Lower leg skin (tissue), 4 donors: ENCODE measurements at regions not wholly inside any gene's neighbourhood (a gene's known extent, or its start where the extent isn't known, plus 50 kb on each side); places are given as distances from the start of the nearest gene placed in this dataset.

Experiments
- DNase-seq, 2 donors: peaks; one replicate each; pipeline ENCODE4 v3.0.0-alpha.2; 2019; ENCODE audit warnings: low spot score in 2 of 2
- H3K4me3 ChIP-seq: fragments of 200-600 bp; sonication (generic); 2 replicates; pipeline ENCODE4 v1.5.1; 2017; ENCODE audit warnings: mild to moderate bottlenecking, low read depth; ENCODE audit not compliant: poor library complexity, severe bottlenecking
- POLR2A ChIP-seq, 2 donors: fragments of 450-650 bp; IDR thresholded peaks; one replicate each; pipeline ENCODE4 v1.6.1; 2016 to 2017; ENCODE audit warnings: antibody characterized with exemption in 2 of 2, mild to moderate bottlenecking in 1 of 2, moderate library complexity in 1 of 2
- WGBS, 2 donors: methylation state at CpG; one replicate each; pipeline ENCODE4 v1.1.5; 2018; 5-methylcytosine and 5-hydroxymethylcytosine counted together
- intact Hi-C: fragments of 100-400 bp; cut with DNase I; formaldehyde crosslinking; loops from one replicate; pipeline ENCODE4 v1.15.0; 2023; ENCODE audit warnings: low total_unique reads
- TF ChIP-seq, protein P1 (sequence below), 3 donors: fragments of 450-650 bp; IDR thresholded peaks; one replicate each; pipeline ENCODE4 v1.5.1; 2016; ENCODE audit warnings: antibody characterized with exemption in 3 of 3, mild to moderate bottlenecking in 3 of 3, moderate library complexity in 2 of 3

DNA sequence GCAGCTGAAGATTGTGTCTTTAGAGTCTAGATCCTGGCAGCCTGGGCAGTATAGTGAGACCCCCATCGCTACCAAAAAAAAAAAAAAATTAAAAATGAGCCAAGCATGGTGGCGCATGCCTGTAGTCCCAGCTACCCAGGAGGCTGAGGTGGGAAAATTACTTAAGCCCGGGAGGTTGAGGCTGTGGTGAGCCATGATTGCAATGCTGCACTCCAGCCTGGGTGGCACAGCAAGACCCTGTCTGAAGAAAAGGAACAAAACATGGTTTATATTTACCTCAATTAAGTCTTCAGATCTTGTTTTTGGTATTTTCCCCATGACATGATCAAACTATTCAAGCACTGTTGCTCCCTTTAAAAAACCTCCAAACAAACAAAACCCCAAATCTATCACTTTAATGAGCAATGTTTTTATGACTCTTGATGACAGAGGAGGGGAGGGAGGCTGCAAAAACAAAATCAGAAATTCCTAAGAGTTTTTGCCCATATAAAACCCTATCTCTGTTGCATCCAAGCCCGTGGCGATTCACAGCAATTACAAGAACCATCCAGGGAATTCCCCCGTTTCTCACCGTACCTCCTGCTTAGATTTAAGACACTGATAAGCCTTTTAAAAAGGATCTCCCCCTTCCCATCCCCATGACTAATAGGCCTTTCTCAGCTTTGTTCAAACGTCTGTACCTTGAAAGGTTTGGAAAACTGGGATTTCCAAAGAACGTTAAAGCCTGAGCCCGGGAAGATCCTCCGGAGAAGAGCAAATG lies 259.9 kb downstream of the BMP7 start:
- H3K4me3 ChIP-seq, result no peak overlapping the region
- no peak for DNase-seq
- TF ChIP-seq, protein P1, sequence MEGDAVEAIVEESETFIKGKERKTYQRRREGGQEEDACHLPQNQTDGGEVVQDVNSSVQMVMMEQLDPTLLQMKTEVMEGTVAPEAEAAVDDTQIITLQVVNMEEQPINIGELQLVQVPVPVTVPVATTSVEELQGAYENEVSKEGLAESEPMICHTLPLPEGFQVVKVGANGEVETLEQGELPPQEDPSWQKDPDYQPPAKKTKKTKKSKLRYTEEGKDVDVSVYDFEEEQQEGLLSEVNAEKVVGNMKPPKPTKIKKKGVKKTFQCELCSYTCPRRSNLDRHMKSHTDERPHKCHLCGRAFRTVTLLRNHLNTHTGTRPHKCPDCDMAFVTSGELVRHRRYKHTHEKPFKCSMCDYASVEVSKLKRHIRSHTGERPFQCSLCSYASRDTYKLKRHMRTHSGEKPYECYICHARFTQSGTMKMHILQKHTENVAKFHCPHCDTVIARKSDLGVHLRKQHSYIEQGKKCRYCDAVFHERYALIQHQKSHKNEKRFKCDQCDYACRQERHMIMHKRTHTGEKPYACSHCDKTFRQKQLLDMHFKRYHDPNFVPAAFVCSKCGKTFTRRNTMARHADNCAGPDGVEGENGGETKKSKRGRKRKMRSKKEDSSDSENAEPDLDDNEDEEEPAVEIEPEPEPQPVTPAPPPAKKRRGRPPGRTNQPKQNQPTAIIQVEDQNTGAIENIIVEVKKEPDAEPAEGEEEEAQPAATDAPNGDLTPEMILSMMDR (IDR thresholded peaks at IDR 0.05), result no peak
- TF ChIP-seq POLR2A (IDR thresholded peaks at IDR 0.05), result no peak
- intact Hi-C loops, result no loop called here
- 32 to 34% methylated on average over 11 of the region's 11 CpGs for WGBS, 2 donors

DNA sequence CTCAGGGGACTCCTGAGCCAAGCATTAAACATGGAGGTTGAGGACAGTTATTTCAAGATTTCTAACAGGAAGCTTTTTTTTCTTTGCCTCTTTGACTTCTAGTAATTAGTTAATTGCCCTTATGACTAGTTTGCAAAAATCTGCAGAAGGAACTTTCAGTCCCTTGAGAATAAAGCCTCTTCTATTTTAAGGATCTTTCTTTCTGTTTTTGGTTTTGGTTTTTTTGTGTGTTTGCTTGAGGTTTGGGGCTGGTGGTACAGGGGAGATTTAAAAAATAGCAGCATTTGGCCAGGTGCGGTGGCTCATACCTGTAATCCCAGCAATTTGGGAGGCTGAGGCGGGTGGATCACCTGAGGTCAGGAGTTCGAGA lies 259.3 kb downstream of the BMP7 start:
- DNase-seq, result no peak
- no peak overlapping the region for H3K4me3 ChIP-seq
- intact Hi-C loops, result no loop called here
- WGBS, 2 donors, result 76 to 82% methylated on average over 3 of the region's 3 CpGs
- TF ChIP-seq POLR2A (IDR thresholded peaks at IDR 0.05), result no peak
- TF ChIP-seq, protein P1 (IDR thresholded peaks at IDR 0.05), result no peak

DNA sequence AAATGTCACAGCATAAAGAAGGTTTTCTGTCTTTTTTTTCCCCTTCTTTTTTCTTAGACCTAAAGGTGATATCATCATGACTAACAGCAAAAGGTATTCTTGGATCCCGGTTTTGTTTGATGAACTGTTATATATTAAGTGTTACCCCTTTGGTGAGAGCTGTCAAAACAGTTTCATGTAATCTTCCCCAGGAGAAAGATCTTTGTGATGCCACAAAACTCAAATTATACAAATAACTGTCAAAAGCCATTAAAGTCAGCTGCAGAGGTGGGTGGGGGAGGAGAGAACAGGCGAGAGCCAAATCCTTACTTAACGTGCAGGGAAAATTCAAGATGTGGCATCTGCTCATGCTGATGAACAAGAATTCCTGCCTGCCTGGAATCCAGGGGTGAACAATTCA lies 258.2 kb downstream of the BMP7 start:
- intact Hi-C loops, result no loop called here
- no peak for DNase-seq
- no peak overlapping the region for H3K4me3 ChIP-seq
- 23 to 37% methylated on average over 3 of the region's 3 CpGs for WGBS, 2 donors
- TF ChIP-seq, protein P1 (IDR thresholded peaks at IDR 0.05), result no peak
- no peak for TF ChIP-seq POLR2A (IDR thresholded peaks at IDR 0.05)

- no peak for DNase-seq
- intact Hi-C loops, result no loop called here
- no peak overlapping the region for H3K4me3 ChIP-seq
- TF ChIP-seq, protein P1 (IDR thresholded peaks at IDR 0.05), result no peak
- TF ChIP-seq POLR2A (IDR thresholded peaks at IDR 0.05), result no peak
- 80 to 90% methylated on average over 3 of the region's 3 CpGs for WGBS, 2 donors
Measured at GRCh38 chr20:57009355-57009754, 257.1 kb downstream of the BMP7 start.

DNA sequence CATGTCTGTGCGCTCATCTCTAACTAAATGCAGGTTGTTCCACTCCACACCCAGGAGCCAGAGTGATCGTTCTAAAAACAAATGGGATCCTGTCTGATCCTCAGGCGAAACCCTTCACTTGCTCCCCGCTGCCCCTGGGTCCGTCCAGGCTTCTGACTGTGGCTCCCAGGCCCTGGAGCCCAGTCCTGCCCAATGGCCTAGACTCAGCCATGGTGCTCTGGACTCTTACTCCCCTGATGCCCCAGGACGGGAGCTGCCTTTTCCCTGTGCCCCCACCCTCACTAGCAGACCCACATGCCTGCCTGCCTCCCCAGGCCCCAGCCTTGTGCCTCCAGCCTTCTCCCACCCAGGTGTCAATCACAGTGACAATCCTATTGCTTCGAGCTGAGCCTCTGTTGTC lies 256.7 kb downstream of the BMP7 start:
- no peak for DNase-seq
- intact Hi-C loops, result no loop called here
- no peak overlapping the region for H3K4me3 ChIP-seq
- TF ChIP-seq, protein P1 (IDR thresholded peaks at IDR 0.05), result no peak
- no peak for TF ChIP-seq POLR2A (IDR thresholded peaks at IDR 0.05)
- WGBS, 2 donors, result 75 to 85% methylated on average over 7 of the region's 7 CpGs

- intact Hi-C loops, result no loop called here
- WGBS, 2 donors, result 90 to 96% methylated on average over 6 of the region's 6 CpGs
- TF ChIP-seq POLR2A (IDR thresholded peaks at IDR 0.05), result no peak
- TF ChIP-seq, protein P1 (IDR thresholded peaks at IDR 0.05), result no peak
Measured at GRCh38 chr20:57012691-57013090, 253.8 kb downstream of the BMP7 start.

More at GRCh38 chr20:57012691-57013090, 253.8 kb downstream of the BMP7 start:
- no peak for DNase-seq
- no peak overlapping the region for H3K4me3 ChIP-seq
